GM19463 (cell line): ENCODE measurements at regions not wholly inside any gene's neighbourhood (a gene's known extent, or its start where the extent isn't known, plus 50 kb on each side); places are given as distances from the start of the nearest gene placed in this dataset.
"Not testable (repeated sequence)": the region's sequence is repeated elsewhere in the genome, so short reads cannot be mapped to it uniquely, and the experiment has no call there.

ENCODE experiments used
- ATAC-seq: cut with Tn5 transposase; IDR thresholded peaks from one replicate; pipeline ENCODE4 v1.9.1; 2021; ENCODE audit warnings: mild to moderate bottlenecking, moderate library complexity; ENCODE audit not compliant: unreplicated experiment

DNA sequence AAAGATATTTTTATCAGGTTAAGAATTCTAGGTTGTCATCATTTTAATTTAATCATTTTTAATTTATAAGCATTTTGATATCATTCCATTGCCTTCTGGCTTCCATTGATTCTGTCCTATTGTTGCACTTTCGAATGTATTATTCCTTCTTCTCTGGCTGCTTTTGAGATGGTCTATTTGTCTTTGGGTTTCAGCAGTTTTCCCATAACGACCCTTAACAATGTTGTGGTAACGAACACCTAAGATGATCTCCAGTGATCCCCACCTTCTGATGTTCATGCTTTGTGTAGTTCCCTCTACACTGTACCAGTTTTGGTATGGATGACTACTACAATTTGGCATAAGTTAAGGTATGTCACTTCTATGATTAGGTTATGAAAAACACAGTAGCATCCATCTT, 59.9 kb downstream of the MINAR1 start:
- no peak for ATAC-seq

DNA sequence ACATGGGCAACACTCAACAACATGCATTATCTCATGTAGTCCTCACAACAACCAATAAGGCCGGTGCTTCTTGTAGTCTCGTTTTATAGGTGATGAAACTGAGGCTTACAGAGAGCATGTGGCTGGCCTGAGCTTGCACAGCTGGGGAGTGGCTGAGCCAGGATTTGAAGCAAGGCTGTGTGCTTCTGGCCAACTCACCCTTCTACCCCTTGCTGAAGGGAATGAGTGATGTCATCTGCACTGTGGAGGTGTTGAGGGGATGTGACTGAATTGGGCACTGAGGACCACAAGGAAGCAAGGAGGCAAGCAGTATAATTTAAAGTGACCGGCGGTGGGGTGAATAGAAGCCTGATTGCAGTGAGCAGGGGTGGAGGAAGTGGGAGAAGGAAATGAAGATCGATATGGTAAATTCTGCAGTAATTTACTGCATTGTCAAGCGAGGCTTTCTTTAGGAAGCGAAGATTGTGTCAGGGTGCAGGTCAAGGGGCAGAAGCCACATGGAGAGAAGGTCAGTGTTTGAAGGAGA, 62.3 kb downstream of the MINAR1 start:
- no peak for ATAC-seq

DNA sequence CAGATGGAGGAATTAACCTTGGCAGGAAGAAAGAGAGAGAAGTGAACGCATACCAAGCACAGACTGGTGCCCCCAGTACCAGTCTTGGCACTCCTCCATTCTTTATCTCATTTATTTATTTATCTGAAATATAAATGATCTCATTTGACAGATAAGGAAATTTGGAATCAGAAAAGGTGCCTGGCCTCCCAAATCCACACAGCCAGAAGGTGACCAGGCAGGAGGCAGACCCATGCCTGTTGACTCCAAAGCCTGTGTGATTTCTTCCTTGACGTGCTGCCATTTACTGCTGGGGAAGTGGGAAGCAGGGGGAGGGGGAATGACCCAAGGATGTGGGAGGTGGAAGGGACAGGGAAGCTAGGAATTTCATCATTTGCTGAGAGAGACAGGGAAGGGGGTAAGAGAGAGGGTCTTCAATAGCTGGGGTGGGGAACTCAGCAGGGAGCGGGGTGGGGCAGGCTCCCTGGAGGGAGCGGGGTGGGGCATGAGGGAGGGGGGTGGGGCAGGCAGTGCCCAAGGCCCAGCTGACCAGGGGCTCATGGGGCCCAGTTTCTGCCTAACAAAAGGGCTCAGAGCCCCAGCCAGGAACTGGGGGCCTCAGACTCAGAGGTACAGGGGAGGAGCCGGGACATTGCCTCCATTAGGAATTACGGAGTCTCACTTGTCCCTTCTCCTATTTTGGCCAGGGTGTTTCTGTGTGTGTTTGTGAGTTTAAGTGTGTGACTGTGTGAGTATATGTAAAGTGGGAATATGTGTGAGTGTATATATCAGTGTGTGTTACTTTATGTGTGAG, 63.0 kb downstream of the MINAR1 start:
- no peak for ATAC-seq

DNA sequence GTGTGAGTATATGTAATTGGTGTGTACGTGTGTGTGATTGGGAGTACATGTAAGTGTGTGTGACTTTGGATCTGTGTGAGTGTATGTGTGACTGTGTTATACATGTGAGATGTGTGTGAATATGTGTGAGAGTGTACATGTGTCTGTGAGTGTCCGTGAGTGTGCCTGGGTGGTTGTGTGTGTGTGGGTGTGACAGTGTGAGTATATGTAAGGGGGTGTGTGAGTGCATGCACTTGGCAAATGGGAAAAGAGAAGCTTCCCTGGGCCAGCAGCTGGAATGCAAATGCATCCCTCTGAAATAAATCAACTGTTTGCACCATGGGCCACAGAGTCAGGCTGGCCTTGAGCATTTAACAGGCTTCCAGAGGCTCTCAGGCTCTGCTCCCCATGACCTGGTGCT, 63.6 kb downstream of the MINAR1 start:
- no peak for ATAC-seq

DNA sequence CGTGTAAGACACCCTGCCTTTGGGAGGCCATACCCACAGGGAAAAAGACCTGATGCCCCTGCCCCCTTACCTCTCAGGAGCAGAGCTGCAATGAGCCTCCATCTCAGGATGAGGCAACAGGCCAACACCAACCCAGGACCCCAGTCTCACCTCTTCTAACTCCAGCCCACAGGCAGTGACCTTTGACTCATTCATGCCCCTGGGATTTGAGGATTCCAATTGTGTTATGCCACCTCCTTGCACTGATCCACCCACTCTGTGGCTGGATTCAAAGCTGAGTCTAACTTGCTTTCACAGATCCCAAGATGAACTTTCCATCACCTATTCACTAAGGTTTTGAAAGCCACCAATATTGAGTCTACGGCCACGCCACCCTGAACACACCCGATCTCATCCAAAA, 64.7 kb downstream of the MINAR1 start:
- no peak for ATAC-seq

DNA sequence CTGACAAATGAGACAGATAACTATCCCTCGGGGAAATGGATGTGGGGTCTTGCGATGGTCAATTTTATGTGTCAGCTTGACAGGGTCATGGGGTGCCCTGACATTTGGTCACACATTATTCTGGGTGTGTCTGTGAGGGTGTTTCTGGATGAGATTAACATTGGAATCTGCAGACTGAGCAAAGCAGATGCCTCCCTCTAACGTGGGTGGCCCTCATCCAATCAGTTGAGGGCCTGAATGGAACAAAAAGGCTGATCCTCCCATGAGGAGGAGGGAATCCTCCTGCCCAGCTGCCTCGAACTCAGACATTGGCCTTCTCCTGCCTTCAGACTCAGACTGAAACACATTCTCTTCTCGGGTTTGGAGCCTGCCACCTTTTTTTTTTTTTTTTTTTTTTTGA, 69.0 kb downstream of the MINAR1 start:
- ATAC-seq: no peak

DNA sequence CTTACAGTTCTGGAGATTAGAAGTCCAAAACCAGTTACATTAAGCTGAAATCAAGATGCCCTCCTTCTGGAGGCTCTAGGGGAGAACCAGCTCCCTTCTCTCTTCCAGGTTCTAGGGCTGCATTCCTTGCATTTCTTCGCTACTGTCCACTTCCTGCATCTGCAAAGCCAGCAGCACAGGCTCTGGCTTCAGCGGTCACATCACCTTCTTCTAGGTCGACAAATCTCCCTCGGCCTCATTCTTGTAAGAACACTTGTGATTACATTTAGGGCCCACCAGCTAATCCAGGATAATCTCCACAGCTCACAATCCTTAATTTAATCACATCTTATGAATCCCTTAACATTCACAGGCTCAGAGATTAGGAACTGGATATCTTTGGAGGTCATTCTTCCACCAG, 73.8 kb downstream of the MINAR1 start:
- ATAC-seq: no peak

DNA sequence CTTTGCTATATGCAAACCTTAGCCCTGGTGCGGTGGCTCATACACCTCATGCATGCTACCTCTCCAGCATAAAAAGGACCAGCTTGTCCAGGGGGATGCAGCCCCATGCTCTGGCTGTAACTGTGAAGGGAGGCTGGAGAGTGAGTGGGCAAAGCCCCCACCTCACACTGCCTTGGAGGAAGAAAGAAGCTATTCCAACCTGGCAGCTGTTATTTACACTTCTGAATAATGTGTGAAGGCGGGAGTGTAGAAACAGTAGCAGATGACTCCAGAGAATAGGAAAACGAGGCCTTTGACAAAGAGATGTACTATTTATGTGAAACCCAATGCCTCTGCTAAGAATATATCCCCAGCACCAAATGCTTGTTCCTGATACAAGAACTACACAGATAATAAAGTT, 80.7 kb downstream of the MINAR1 start:
- not testable (repeated sequence) for ATAC-seq

DNA sequence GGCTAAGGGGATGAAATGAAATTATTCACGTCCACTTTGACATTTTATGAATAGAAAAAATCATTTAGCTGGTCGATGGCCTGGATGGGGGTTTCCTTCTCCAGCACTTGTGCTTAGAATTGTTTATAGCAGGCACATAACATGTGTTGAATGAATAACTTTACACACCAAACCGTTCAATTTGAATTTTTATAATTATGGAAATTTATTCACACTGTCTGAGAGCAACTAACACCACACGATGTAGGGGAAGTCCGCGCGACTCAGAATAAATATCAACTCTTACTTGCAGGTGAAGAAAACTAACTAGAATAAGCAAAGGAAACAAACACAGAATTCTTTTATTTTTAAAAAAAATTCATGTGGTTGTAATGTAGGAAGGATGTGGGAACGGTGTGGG, 81.3 kb downstream of the MINAR1 start:
- ATAC-seq: no peak

DNA sequence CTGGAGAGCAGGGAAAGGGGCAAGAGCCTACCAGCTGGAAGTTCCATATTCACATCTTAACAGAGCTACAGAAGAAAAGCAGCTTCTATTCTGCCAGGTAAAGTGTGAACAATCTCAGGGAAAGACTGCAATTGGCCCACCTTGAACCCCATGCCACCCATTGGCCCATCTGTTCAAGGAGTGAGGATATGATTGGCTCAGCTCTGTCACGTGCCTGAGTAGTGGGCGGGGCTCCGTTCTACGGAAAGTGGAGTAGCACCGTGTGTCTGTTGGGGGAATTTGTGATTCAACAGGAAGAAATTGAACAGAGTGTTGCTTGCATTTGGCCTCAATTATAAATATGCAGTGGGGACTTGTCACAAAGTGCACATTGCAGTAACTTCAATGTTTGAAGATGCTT, 81.8 kb downstream of the MINAR1 start:
- ATAC-seq: no peak

DNA sequence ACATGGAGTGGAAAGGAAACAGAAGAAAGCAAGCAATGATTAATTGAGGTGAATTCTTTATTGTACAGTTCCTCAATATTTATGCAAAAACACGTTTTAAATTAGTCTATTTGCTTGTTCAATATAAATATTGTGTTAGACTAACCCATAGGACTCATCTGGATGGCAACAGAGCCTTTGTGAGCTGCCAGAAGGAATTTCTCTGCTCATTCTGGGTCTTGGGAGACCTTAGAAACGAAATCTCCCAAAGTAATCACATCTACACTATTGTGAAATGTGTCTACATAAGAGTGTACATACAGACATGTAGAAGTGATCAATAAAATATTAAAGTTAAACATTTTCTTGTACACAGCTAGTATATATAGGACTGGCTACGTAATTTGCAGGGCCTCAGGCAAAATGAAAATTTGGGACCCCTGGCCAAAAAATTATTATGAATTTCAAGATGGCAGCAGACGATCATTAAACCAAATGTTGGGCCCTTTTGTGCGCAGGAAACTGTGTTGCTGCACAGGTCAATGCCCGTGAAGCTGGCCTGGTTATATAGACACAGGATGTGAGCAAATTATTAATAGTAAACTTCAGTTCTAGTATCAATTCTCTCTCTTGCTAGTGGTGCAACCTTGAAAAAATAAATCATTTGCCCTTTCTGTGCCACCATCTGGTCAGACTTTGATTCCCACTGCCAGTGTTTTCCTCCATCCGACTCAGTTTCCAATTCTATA, 83.3 kb downstream of the MINAR1 start:
- no peak for ATAC-seq

DNA sequence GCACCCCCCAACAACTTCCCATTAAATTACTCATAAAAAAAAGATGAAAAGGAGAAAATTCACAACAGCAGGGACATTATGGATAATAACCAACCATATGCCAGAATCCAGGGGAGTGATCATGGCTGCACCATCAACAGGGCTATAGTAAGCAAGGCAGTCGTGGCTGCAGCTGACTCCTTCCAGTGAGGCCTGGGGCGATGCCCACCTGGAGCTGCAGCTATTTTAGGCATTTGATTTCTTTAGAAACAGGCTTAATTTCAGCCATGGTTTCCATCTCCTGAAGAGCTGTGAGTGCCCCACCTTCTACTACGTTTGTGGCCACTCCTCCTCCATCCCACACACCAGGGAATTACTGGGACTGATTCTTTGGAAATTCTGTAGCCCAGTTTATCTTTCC, 84.0 kb downstream of the MINAR1 start:
- ATAC-seq: no peak

DNA sequence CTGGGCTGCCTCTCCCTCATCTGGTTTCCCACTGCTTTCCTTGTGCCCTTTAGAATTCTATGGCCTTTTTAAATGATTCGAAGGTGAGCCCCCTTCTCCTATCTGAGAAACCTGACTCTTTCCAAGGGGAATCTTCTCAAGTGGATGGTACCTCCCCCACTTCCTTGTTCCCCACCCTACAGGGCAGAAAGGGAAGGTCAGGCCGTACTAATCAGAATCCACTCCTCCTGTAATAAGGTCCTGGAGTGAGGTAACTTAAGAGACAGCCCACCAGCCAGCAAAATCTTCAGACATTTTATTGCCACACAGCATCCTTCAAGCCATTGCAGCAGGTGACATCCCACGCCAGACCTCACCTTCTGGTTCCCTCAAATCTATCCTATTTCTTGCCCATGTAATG, 84.5 kb downstream of the MINAR1 start:
- ATAC-seq: no peak

DNA sequence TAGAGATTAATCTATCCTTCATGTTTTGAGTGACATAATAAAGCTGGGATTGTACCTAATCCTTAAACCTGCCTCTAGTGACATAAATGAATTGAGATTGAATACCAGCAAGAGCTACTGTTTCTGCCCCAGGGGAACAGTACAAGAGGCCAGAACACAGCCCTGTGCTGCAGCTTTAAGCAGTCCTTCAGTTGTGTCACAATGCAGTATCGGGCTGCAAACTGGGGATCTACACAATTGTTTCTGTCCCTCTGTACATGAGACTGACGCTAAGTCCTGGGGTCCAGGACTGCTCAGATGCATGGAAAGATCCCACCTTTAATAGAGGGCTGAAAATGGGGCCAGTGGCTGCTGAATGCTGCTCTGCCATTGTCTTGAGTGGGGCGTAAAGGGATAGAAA, 87.5 kb downstream of the MINAR1 start:
- no peak for ATAC-seq

DNA sequence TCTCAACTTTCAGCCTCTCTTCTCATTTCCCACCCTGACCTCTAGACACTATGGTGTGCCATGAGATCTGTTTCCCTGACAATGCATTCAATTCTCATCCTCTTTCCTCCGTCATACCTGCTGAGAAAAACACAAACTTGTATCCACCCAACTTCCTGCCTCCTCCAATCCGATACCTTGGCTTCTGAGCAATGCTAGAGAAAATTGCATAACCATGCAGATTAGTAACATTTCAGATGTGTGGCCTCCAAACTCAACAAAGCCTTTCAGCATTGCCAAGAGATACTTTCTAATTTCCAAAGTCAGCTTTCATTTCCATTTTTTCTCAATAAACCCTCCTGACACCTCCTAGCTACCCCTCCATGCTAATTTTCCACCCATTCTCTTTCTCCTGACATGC, 88.5 kb downstream of the MINAR1 start:
- ATAC-seq: no peak

DNA sequence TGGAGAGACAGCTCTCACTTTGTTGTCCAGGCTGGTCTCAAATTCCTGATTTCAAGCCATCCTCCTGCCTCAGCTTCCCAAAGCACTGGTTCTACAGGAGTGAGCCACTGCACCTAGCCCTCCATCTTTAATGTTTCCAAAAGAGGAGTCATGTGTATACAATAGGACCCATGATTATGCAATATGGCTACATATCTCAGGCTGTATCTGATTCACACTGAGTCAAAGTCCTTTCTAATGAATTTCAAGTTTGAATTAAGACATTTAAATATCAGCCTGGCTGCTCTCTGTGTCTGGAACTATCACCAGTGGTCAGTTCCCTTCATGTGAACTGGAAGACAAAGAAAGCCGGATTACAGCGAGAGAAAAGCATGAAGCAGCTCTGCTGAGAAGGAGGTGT, 90.5 kb downstream of the MINAR1 start:
- ATAC-seq: no peak

DNA sequence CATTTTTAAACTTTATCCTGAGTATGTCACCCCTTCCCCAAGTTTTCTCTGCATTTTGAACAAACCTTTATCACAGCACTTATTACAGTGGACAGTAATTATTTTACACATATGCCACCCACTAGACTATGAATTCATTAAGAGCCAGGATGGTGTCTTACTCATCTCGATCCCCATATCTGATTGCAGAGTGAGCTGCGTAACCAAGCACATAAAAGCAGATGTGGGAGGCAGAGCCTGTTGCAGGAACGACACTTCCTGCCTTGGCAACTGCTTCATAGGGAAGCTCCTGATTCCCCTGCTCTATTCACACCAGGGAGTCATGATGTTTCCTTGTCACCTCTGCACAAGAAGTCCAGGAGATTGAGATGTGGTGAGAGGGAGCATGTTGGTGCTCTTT, 91.1 kb downstream of the MINAR1 start:
- ATAC-seq: no peak

DNA sequence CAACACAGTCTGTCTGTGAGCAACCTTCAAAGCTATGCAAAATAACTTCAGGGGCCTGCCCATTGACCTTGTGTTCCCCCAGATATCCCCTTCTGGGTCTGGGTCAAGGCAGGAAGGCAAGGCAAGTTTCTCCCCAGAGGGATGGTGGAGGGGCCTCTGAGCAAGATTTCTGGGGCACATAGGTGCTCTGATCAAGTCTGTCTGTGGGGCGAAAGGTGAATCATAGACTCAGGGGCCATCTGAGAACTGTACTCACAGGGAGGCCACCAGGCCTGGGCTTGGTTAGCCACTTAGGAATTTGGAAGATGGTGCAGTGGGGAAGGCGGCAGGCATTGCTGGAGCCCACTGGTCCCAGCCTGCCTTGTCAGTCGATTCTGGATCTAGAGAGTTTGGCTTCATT, 92.4 kb downstream of the MINAR1 start:
- ATAC-seq: no peak

DNA sequence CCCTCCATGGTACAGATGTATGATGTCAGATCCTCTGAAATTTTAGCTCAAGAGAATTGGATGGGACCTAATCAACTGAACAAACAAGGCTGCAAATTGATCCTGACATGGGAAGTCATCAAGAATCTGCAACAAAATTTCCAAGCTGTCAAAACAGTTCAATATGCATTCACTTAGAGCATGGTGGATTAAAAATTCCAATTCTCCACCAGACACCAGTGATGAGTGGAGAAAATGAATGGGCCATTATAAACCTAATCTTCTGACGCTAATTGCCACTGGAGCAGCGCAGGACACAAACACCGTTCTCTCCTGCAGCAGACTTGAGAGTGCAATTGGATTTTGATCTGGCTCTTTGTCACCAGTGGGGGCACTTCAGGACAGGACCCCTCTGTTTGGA, 94.2 kb downstream of the MINAR1 start:
- ATAC-seq: no peak

DNA sequence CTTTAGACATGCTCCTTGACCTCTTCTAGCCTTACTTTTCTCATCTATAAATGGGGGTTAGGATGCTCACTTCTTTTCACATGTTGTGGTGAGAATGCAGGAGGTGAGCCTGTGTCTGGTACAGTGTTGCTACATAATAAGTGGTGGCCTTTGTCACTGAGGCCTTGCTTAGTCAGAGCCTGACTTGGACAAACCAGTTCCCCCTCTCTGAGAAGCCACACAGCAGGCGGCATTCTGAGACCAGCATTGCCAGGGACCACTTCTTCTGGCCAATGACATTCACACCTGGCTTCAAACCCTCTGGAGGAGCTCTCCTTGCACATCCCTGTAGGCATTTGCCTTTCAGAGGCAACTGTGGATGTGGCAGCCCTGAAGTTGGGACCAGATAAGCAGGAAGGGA, 95.7 kb downstream of the MINAR1 start:
- ATAC-seq: no peak

DNA sequence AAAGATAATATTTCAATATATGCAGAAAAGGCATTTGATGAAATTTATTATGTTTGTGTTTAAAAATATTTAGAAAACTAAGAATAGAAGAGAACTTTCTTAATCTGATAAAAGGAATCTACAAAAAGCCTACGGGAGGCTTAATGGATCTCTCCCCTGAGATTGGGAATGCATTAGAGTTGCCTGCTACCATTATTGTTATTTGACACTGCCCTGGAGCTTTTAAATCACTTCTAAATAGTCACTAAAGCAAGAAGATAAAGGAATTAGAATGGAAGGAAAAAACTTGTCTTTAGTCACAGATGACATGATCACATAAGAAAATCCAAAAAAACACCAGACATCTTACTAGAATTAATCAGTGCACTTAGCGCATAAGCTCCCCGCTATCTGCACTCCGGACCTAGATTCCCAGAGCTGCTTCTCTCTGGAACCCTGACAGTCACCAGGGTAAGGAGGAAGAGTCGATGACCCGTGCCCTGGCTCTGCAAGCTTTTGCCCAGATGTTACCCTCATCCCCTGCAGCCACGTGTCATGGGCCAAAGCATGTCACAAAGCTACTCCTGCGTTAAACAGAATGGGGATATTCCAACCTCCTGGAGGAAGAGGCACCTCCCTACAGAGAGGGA, 97.1 kb downstream of the MINAR1 start:
- no peak for ATAC-seq

DNA sequence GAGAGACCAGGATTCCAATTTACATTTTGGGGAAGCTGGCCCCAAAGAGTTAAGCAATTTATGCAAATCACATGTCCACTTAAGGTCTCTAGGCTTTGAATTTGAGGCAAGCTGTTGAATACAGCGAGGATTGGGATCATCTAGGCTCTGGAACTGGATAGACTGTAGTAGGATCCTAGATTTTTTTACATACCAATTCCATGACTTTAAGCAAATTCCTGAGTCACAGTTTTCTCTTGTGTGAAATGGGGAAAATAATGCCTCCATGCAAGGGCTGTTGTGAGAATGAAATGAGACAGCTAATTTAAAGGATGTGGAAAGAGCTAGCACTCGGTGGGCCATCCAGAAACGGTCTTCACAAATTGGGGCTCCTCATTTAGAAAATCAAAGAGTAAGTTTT, 103.4 kb downstream of the MINAR1 start:
- ATAC-seq: no peak
